PC-3 (cell line): ENCODE measurements at regions not wholly inside any gene's neighbourhood (a gene's known extent, or its start where the extent isn't known, plus 50 kb on each side); places are given as distances from the start of the nearest gene placed in this dataset.

Experiments
- ATAC-seq: fragments of 200-7000 bp; cut with Tn5 transposase; 2 replicates; pipeline ENCODE4 v1.9.1; 2020; ENCODE audit warnings: mild to moderate bottlenecking, moderate library complexity
- BruUV-seq: library from RNA; stranded (reverse); fragments of 400-500 nt; replicated peaks from 2 replicates; lab custom pipeline; 2021; lab: Mats Ljungman, UMichigan
- CTCF ChIA-PET: fragments of 300-600 bp; sonication (Branson Sonifier 250); formaldehyde crosslinking; loops from one replicate; lab custom pipeline; 2022; ENCODE audit warnings: antibody characterized with exemption; lab: Charles Lee
- POLR2A ChIA-PET: fragments of 300-600 bp; sonication (Branson Sonifier 250); formaldehyde crosslinking; loops from one replicate; lab custom pipeline; 2022; ENCODE audit warnings: antibody characterized with exemption; ENCODE audit not compliant: unreplicated experiment; lab: Charles Lee
- DNase-seq: peaks from one replicate; pipeline ENCODE4 v3.0.0-alpha.2; 2015
- H2AFZ ChIP-seq: fragments of 300-600 bp; sonication (generic); 2 replicates; pipeline ENCODE4 v1.6.0; 2016; ENCODE audit warnings: antibody characterized with exemption, low read length
- H3F3A ChIP-seq: fragments of 300-600 bp; sonication (generic); one replicate; pipeline ENCODE4 v1.6.0; 2017; ENCODE audit warnings: antibody characterized with exemption, low read length, control low read depth, mild to moderate bottlenecking; ENCODE audit not compliant: unreplicated experiment
- H3K27ac ChIP-seq: fragments of 300-600 bp; sonication (generic); 2 replicates; pipeline ENCODE4 v1.5.1; 2016; ENCODE audit warnings: mild to moderate bottlenecking, low read length
- H3K27me3 ChIP-seq: fragments of 300-600 bp; sonication (generic); 2 replicates; pipeline ENCODE4 v1.6.1; 2016; ENCODE audit warnings: low read length, mixed read lengths
- H3K36me3 ChIP-seq: fragments of 300-600 bp; sonication (generic); 2 replicates; pipeline ENCODE4 v1.6.1; 2016; ENCODE audit warnings: low read depth, mixed run types, low read length, mixed read lengths
- H3K4me1 ChIP-seq: fragments of 300-600 bp; sonication (generic); 2 replicates; pipeline ENCODE4 v1.5.1; 2016; ENCODE audit warnings: low read length; ENCODE audit not compliant: insufficient read depth
- H3K4me2 ChIP-seq: fragments of 300-600 bp; sonication (generic); 2 replicates; pipeline ENCODE4 v1.6.0; 2016; ENCODE audit warnings: low read length
- H3K4me3 ChIP-seq: fragments of 300-600 bp; sonication (generic); 2 replicates; pipeline ENCODE4 v1.5.1; 2016; ENCODE audit warnings: mild to moderate bottlenecking, low read length, mixed read lengths
- H3K79me2 ChIP-seq: fragments of 300-600 bp; sonication (generic); 2 replicates; pipeline ENCODE4 v1.6.1; 2017; ENCODE audit warnings: low read length, mixed read lengths
- H3K9ac ChIP-seq: fragments of 300-600 bp; sonication (generic); 2 replicates; pipeline ENCODE4 v1.6.0; 2016; ENCODE audit warnings: mild to moderate bottlenecking, low read length
- H3K9me2 ChIP-seq: fragments of 300-600 bp; sonication (generic); replicated peaks from 2 replicates; pipeline ENCODE4 v1.6.1; 2016; ENCODE audit warnings: mixed run types, low read length, mixed read lengths
- H3K9me3 ChIP-seq: fragments of 300-600 bp; sonication (generic); 2 replicates; pipeline ENCODE4 v1.6.1; 2016; ENCODE audit warnings: low read length, mixed read lengths
- H4K20me1 ChIP-seq: fragments of 300-600 bp; sonication (generic); 2 replicates; pipeline ENCODE4 v1.6.1; 2016; ENCODE audit warnings: low read length, mixed read lengths
- CTCF ChIP-seq: fragments of 300-600 bp; sonication (generic); conservative IDR thresholded peaks from 2 replicates; pipeline ENCODE4 v1.5.1; 2017; ENCODE audit warnings: antibody characterized with exemption, low read depth, mild to moderate bottlenecking, low read length
- EZH2 ChIP-seq: fragments of 300-600 bp; sonication (generic); IDR thresholded peaks from one replicate; pipeline ENCODE4 v1.6.1; 2017; ENCODE audit warnings: antibody characterized with exemption, mild to moderate bottlenecking, low read length; ENCODE audit not compliant: unreplicated experiment
- EZH2phosphoT487 ChIP-seq: fragments of 300-600 bp; sonication (generic); IDR thresholded peaks from 2 replicates; pipeline ENCODE4 v1.6.1; 2018; ENCODE audit warnings: mild to moderate bottlenecking, antibody characterized with exemption, low read length, borderline replicate concordance
- intact Hi-C: fragments of 100-400 bp; cut with micrococcal nuclease; formaldehyde crosslinking; loops from 2 replicates; pipeline ENCODE4 v1.9.0; 2023

DNA sequence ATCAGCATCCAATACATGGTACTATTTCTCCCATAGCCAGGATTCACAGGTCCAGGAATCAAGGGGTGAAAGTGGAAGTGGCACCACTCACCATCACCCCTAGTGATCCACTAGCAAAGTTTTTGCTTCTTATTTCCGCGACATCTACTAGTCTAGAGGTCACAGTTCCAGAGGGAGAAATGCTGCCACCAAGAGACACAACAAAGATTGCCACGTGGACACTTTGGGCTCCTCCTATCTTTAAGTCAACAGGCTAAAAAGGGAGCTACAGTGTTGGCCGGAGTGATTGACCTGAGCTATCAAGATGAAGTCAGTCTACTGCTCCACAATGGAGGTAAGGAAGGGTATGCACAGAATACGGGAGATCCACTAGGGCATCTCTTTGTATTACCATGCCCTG is 178.2 kb downstream of the AKR1D1 start:
- Histone ChIP-seq H3K27ac (no peak overlapping the region), H3K9ac (no peak overlapping the region), H3K36me3 (no peaks in the 10 kb centered on the region), H3K4me2 (no peak overlapping the region), H2AFZ (no peak overlapping the region), H3K4me1 (no peaks in the 10 kb centered on the region), H4K20me1 (no peaks in the 10 kb centered on the region), H3F3A (no peaks in the 10 kb centered on the region), H3K4me3 (no peak overlapping the region), H3K9me3 (no peaks in the 10 kb centered on the region), H3K9me2 (no peaks in the 10 kb centered on the region), H3K27me3 (no peaks in the 10 kb centered on the region), H3K79me2 (no peaks in the 10 kb centered on the region)
- no peak for ATAC-seq
- POLR2A ChIA-PET, result no interaction called here
- TF ChIP-seq CTCF (no peak), EZH2 (no peak), EZH2phosphoT487 (no peak)
- CTCF ChIA-PET, result no interaction called here
- no TSS peak for BruUV-seq
- intact Hi-C loops, result no loop called here
- DNase-seq, result no peak

DNA sequence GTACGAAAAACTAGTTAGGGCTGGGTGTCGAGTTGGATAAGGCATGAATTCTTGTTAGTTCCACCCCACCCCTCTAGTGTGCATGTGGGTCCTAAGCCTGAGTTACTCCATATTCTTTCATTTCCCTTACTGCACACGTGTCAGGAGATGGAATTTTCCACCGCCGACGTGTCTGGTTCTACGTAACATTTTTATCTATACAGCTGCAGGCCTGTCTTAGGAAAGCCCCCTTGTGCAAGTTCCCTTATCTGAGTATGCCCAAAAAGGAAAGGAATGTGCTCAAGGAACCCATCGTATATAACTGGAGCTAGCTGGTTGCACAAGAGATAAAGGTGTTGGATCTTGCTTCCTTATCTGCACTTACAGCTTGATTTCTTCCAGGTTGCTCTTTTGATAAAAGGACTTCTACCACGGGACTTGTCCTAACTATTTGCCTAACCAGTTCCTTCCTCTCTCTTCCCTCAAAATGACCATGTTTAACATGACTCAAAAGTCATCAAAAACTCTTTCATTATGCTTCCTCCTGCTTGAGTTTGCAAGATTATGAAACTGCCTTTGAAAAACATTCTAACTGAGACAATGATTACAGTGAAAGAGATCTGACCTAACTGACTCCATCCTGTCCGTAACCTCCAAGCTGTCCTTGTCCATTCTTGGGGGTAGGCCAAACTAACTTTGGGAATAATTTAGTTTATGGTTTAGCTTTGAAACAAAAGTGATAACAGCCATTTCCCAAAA is 181.4 kb downstream of the AKR1D1 start:
- no peak overlapping the region for H3K4me3 ChIP-seq
- H3K79me2 ChIP-seq, result no peaks in the 10 kb centered on the region
- ChIA-PET CTCF (no interaction called here), POLR2A (interaction anchor here (0.7 kb wide), 1 partner anchor 441 kb away, joined by 3 read pairs; no protein-coding TSS in a partner anchor)
- no peaks in the 10 kb centered on the region for H3F3A ChIP-seq
- H2AFZ ChIP-seq, result no peak overlapping the region
- H3K9ac ChIP-seq, result no peak overlapping the region
- no peak for ATAC-seq
- H3K9me3 ChIP-seq, result no peaks in the 10 kb centered on the region
- H3K9me2 ChIP-seq, result no peaks in the 10 kb centered on the region
- no peaks in the 10 kb centered on the region for H3K36me3 ChIP-seq
- H3K4me2 ChIP-seq, result no peak overlapping the region
- H3K4me1 ChIP-seq, result no peaks in the 10 kb centered on the region
- no peaks in the 10 kb centered on the region for H3K27me3 ChIP-seq
- TF ChIP-seq CTCF (no peak), EZH2phosphoT487 (no peak), EZH2 (no peak)
- intact Hi-C loops, result no loop called here
- H3K27ac ChIP-seq, result no peak overlapping the region
- BruUV-seq, result no TSS peak
- DNase-seq, result peak; percentile 17
- H4K20me1 ChIP-seq, result no peaks in the 10 kb centered on the region

DNA sequence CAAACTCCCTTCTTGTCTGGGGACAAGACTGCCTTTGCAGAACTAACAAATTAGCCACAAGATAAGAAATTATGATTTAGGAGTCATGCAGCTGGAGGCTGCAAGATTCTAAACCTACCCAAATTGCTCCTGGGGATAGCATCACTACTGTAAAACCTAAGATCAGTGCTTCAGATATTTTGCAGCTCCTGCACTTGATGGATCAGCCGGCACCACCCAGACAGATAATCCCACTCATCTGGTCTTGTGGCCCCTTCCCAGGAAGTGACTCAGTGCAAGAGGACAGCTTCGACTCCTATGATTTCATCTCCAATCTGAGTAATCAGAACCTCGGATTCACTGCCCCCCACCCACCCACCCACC is 181.9 kb downstream of the AKR1D1 start:
- Histone ChIP-seq H3K9ac (no peak overlapping the region), H3K4me2 (no peak overlapping the region), H3K9me2 (no peaks in the 10 kb centered on the region), H3F3A (no peaks in the 10 kb centered on the region), H3K4me1 (no peaks in the 10 kb centered on the region), H3K27ac (no peak overlapping the region), H4K20me1 (no peaks in the 10 kb centered on the region), H3K4me3 (no peak overlapping the region), H2AFZ (no peak overlapping the region), H3K79me2 (no peaks in the 10 kb centered on the region), H3K36me3 (no peaks in the 10 kb centered on the region), H3K9me3 (no peaks in the 10 kb centered on the region), H3K27me3 (no peaks in the 10 kb centered on the region)
- intact Hi-C loops, result no loop called here
- ChIA-PET POLR2A (no interaction called here), CTCF (no interaction called here)
- no TSS peak for BruUV-seq
- no peak for TF ChIP-seq CTCF
- TF ChIP-seq EZH2, result no peak
- TF ChIP-seq EZH2phosphoT487, result no peak
- DNase-seq (no peak), ATAC-seq (no peak)
